Activated CD8-positive, alpha-beta T cell treated with anti-CD3 and anti-CD28 coated beads for 36 hours (primary cell): ENCODE measurements at regions not wholly inside any gene's neighbourhood (a gene's known extent, or its start where the extent isn't known, plus 50 kb on each side); places are given as distances from the start of the nearest gene placed in this dataset.

ENCODE experiments used
- ATAC-seq: fragments of 200-7000 bp; cut with Tn5 transposase; one replicate; pipeline ENCODE4 v1.10.0; 2021; ENCODE audit warnings: mild to moderate bottlenecking, moderate library complexity
- CTCF ChIA-PET: fragments of 350-600 bp; sonication (Branson Sonifier 250); formaldehyde crosslinking; loops from one replicate; lab custom pipeline; 2021; ENCODE audit warnings: antibody characterized with exemption; lab: Charles Lee
- POLR2A ChIA-PET: fragments of 350-600 bp; sonication (Branson Sonifier 250); formaldehyde crosslinking; loops from one replicate; lab custom pipeline; 2021; ENCODE audit warnings: antibody characterized with exemption; lab: Charles Lee
- DNase-seq: peaks from one replicate; pipeline ENCODE4 v3.0.0-alpha.2; 2020
- H3K27ac Mint-ChIP-seq: one replicate; pipeline ENCODE4 v1.8.0; 2021; ENCODE audit warnings: mild to moderate bottlenecking, mixed read lengths
- H3K27me3 Mint-ChIP-seq: one replicate; pipeline ENCODE4 v1.8.0; 2021; ENCODE audit warnings: mixed read lengths
- H3K36me3 Mint-ChIP-seq: one replicate; pipeline ENCODE4 v1.8.0; 2021; ENCODE audit warnings: low read depth, mixed read lengths
- H3K4me1 Mint-ChIP-seq: one replicate; pipeline ENCODE4 v1.8.0; 2021; ENCODE audit warnings: low read depth, mixed read lengths
- H3K4me3 Mint-ChIP-seq: one replicate; pipeline ENCODE4 v1.8.0; 2021; ENCODE audit warnings: mild to moderate bottlenecking, moderate library complexity, mixed read lengths
- H3K9me3 Mint-ChIP-seq: one replicate; pipeline ENCODE4 v1.8.0; 2021; ENCODE audit warnings: mixed read lengths
- intact Hi-C: fragments of 100-400 bp; cut with micrococcal nuclease; formaldehyde crosslinking; loops from one replicate; pipeline ENCODE4 v1.10.0; 2022
- TF ChIP-seq, protein P1 (sequence below): fragments of 200-600 bp; IDR thresholded peaks from one replicate; pipeline ENCODE4 v1.8.0; 2022; ENCODE audit warnings: antibody characterized with exemption, mild to moderate bottlenecking

DNA sequence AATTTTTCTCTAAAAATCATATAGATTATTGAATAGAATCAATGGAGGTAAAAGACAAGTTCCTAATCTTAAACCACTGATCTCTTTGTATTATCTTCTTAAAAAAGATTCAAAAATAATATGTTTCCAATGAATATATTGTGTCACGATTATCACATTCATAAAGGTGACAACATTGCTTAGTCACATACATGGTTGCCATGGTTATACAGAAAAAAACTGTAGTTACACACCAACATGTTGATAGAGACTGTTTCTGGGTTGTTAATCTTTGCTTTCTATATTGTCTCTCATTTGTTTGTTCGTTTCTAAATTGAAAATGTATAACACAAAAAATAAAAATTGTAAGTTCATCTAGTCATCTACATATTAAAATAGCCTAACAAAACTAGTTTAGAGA is 376.0 kb upstream of the ALCAM start:
- H3K4me3 Mint-ChIP-seq, result no peak overlapping the region
- H3K27ac Mint-ChIP-seq, result no peak overlapping the region
- TF ChIP-seq, protein P1, sequence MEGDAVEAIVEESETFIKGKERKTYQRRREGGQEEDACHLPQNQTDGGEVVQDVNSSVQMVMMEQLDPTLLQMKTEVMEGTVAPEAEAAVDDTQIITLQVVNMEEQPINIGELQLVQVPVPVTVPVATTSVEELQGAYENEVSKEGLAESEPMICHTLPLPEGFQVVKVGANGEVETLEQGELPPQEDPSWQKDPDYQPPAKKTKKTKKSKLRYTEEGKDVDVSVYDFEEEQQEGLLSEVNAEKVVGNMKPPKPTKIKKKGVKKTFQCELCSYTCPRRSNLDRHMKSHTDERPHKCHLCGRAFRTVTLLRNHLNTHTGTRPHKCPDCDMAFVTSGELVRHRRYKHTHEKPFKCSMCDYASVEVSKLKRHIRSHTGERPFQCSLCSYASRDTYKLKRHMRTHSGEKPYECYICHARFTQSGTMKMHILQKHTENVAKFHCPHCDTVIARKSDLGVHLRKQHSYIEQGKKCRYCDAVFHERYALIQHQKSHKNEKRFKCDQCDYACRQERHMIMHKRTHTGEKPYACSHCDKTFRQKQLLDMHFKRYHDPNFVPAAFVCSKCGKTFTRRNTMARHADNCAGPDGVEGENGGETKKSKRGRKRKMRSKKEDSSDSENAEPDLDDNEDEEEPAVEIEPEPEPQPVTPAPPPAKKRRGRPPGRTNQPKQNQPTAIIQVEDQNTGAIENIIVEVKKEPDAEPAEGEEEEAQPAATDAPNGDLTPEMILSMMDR, result no peak
- ChIA-PET CTCF (no interaction called here), POLR2A (no interaction called here)
- H3K27me3 Mint-ChIP-seq, result no peaks in the 10 kb centered on the region
- ATAC-seq, result no peak
- no peak for DNase-seq
- H3K36me3 Mint-ChIP-seq, result no peaks in the 10 kb centered on the region
- no peaks in the 10 kb centered on the region for H3K4me1 Mint-ChIP-seq
- intact Hi-C loops, result no loop called here
- H3K9me3 Mint-ChIP-seq, result no peaks in the 10 kb centered on the region

GRCh38 chr3:104992676-104993075 is 374.0 kb upstream of the ALCAM start:
- intact Hi-C loops, result no loop called here
- Mint-ChIP-seq H3K36me3 (no peaks in the 10 kb centered on the region), H3K9me3 (no peaks in the 10 kb centered on the region), H3K4me1 (no peaks in the 10 kb centered on the region), H3K27ac (no peak overlapping the region), H3K27me3 (no peaks in the 10 kb centered on the region), H3K4me3 (no peak overlapping the region)
- no peak for DNase-seq
- TF ChIP-seq, protein P1, result no peak
- ATAC-seq, result no peak
- POLR2A ChIA-PET, result no interaction called here
- CTCF ChIA-PET, result no interaction called here

DNA sequence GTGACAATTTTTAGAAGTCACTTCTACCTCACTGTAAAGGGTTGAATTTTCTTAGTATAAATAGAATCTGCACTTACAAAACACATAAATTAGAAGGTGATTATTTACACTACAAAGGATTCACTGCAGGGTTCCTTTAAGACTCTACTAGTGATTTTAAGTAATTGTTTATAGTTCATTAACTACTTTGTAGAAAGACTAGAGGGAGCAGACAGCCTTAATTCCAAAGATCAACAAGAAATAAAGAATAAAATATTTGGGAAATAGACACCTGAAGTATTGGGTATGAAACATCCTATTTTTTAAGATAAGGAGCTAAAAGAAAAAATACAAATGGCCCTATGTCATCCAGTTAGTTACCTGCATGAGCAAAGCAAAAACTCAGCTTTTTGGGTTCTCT is 360.5 kb upstream of the ALCAM start:
- intact Hi-C loops, result no loop called here
- Mint-ChIP-seq H3K36me3 (no peaks in the 10 kb centered on the region), H3K4me3 (no peak overlapping the region), H3K27me3 (no peaks in the 10 kb centered on the region), H3K9me3 (no peaks in the 10 kb centered on the region), H3K4me1 (no peaks in the 10 kb centered on the region), H3K27ac (no peak overlapping the region)
- ChIA-PET POLR2A (no interaction called here), CTCF (interaction anchor here (1.0 to 1.1 kb wide), 2 partner anchors 11 to 14 kb away, joined by 3 read pairs; no protein-coding TSS in a partner anchor)
- ATAC-seq, result no peak
- TF ChIP-seq, protein P1, result no peak
- no peak for DNase-seq

DNA sequence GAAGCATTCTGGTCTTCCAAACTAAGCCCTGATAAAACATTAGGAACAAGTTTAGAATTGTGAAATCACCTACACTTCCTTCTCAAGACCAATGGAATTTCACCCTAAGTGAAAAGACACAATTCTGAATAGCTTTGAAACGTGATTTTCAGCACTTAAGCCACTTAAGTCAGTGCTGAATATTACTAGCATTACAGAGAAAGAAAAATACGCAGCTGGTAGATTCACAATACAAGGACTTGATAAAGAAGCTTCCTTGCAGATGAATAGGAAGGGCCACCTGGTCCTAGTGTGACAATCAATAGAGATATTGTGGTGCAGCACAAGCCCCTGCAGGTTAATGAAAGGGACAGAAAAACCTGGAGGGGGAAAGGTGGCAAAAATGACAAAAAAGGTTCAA is 353.1 kb upstream of the ALCAM start:
- DNase-seq, result no peak

GRCh38 chr3:105014631-105015030 is 352.1 kb upstream of the ALCAM start:
- DNase-seq (no peak), ATAC-seq (no peak)
- intact Hi-C loops, result no loop called here
- Mint-ChIP-seq H3K9me3 (no peaks in the 10 kb centered on the region), H3K27me3 (no peaks in the 10 kb centered on the region), H3K27ac (no peak overlapping the region), H3K36me3 (no peaks in the 10 kb centered on the region), H3K4me3 (no peak overlapping the region), H3K4me1 (no peaks in the 10 kb centered on the region)
- TF ChIP-seq, protein P1, result no peak
- POLR2A ChIA-PET, result no interaction called here
- CTCF ChIA-PET, result interaction anchor here (0.5 kb wide), 1 partner anchor 55 kb away, joined by 3 read pairs; no protein-coding TSS in a partner anchor

More for the DNA sequence above, 353.1 kb upstream of the ALCAM start:
- ChIA-PET POLR2A (no interaction called here), CTCF (no interaction called here)
- TF ChIP-seq, protein P1, result no peak
- Mint-ChIP-seq H3K27ac (no peak overlapping the region), H3K9me3 (no peaks in the 10 kb centered on the region), H3K4me1 (no peaks in the 10 kb centered on the region), H3K36me3 (no peaks in the 10 kb centered on the region), H3K4me3 (no peak overlapping the region), H3K27me3 (no peaks in the 10 kb centered on the region)
- intact Hi-C loops, result no loop called here
- ATAC-seq, result no peak
